ENCODE measurements at regions not wholly inside any gene's neighbourhood (a gene's known extent, or its start where the extent isn't known, plus 50 kb on each side); places are given as distances from the start of the nearest gene placed in this dataset.

- Histone ChIP-seq H3K4me3 (no peak overlapping the region), H3K36me3 (replicated peaks in 1 of 2) (no peaks in the 10 kb centered on the region), H3K9me3 (replicated peaks in 1 of 3) (no peaks in the 10 kb centered on the region), H3K4me1 (replicated peaks in 1 of 2) (no peaks in the 10 kb centered on the region), H3K27ac (no peak overlapping the region), H3K27me3 (no peaks in the 10 kb centered on the region)
- TF ChIP-seq POLR2A (IDR thresholded peaks at IDR 0.05) (no peak), CTCF (IDR thresholded peaks at IDR 0.05) (no peak)
- no peak for DNase-seq
- intact Hi-C loops (cut with DNase I), result no loop called here
- 91 to 96% (median 94%) methylated on average over 4 of the region's 4 CpGs for WGBS, 4 donors
Measured at GRCh38 chr7:84941936-84942335, 244.9 kb downstream of the SEMA3D start.

- H3K36me3 ChIP-seq (replicated peaks in 1 of 2), result no peaks in the 10 kb centered on the region
- H3K27ac ChIP-seq, result no peak overlapping the region
- no peaks in the 10 kb centered on the region for H3K4me1 ChIP-seq (replicated peaks in 1 of 2)
- H3K27me3 ChIP-seq, result no peaks in the 10 kb centered on the region
- no peak overlapping the region for H3K4me3 ChIP-seq
- DNase-seq, result no peak
- 56 to 75% (median 68%) methylated on average over 1 of the region's 1 CpG for WGBS, 4 donors
- no peak for TF ChIP-seq CTCF (IDR thresholded peaks at IDR 0.05)
- no peak for TF ChIP-seq POLR2A (IDR thresholded peaks at IDR 0.05)
- intact Hi-C loops (cut with DNase I), result no loop called here
- H3K9me3 ChIP-seq (replicated peaks in 1 of 3), result no peaks in the 10 kb centered on the region
Measured at GRCh38 chr7:84941291-84941690, 245.6 kb downstream of the SEMA3D start.

GRCh38 chr7:84939888-84940287, 247.0 kb downstream of the SEMA3D start:
- Histone ChIP-seq H3K27me3 (no peaks in the 10 kb centered on the region), H3K36me3 (replicated peaks in 1 of 2) (no peaks in the 10 kb centered on the region), H3K4me3 (no peak overlapping the region), H3K4me1 (replicated peaks in 1 of 2) (no peaks in the 10 kb centered on the region), H3K9me3 (replicated peaks in 1 of 3) (no peaks in the 10 kb centered on the region), H3K27ac (no peak overlapping the region)
- no peak for TF ChIP-seq POLR2A (IDR thresholded peaks at IDR 0.05)
- no peak for TF ChIP-seq CTCF (IDR thresholded peaks at IDR 0.05)
- no peak for DNase-seq
- WGBS, 4 donors, result 95 to 97% (median 96%) methylated on average over 5 to 32 of the region's 32 CpGs
- intact Hi-C loops (cut with DNase I), result no loop called here

- TF ChIP-seq POLR2A (IDR thresholded peaks at IDR 0.05) (no peak), CTCF (IDR thresholded peaks at IDR 0.05) (no peak)
Measured at GRCh38 chr7:84939442-84939841, 247.4 kb downstream of the SEMA3D start.

More at GRCh38 chr7:84939442-84939841, 247.4 kb downstream of the SEMA3D start:
- Histone ChIP-seq H3K9me3 (replicated peaks in 1 of 3) (no peaks in the 10 kb centered on the region), H3K4me1 (replicated peaks in 1 of 2) (no peaks in the 10 kb centered on the region), H3K36me3 (replicated peaks in 1 of 2) (no peaks in the 10 kb centered on the region), H3K27ac (no peak overlapping the region), H3K27me3 (no peaks in the 10 kb centered on the region), H3K4me3 (no peak overlapping the region)
- no peak for DNase-seq
- 85 to 97% (median 92%) methylated on average over 7 of the region's 7 CpGs for WGBS, 4 donors
- intact Hi-C loops (cut with DNase I), result no loop called here
